GM12801 (cell line): ENCODE measurements at regions not wholly inside any gene's neighbourhood (a gene's known extent, or its start where the extent isn't known, plus 50 kb on each side); places are given as distances from the start of the nearest gene placed in this dataset.

ENCODE experiments used
- CTCF ChIP-seq: IDR thresholded peaks from one replicate; pipeline ENCODE4 v1.5.1; 2011; ENCODE audit warnings: control low read depth; ENCODE audit not compliant: insufficient read length; ENCODE audit errors: extremely low read depth

GRCh38 chr13:107076801-107077200, 508.9 kb upstream of the ARGLU1 start:
- no peak for TF ChIP-seq CTCF

GRCh38 chr13:107075576-107075975, 507.6 kb upstream of the ARGLU1 start:
- TF ChIP-seq CTCF: no peak

- no peak for TF ChIP-seq CTCF
Observed at GRCh38 chr13:107070792-107071191, 502.9 kb upstream of the ARGLU1 start.

GRCh38 chr13:107069108-107069776, 501.3 kb upstream of the ARGLU1 start:
- TF ChIP-seq CTCF: no peak

GRCh38 chr13:107067381-107067780, 499.4 kb upstream of the ARGLU1 start:
- TF ChIP-seq CTCF: no peak

- no peak for TF ChIP-seq CTCF
Observed at GRCh38 chr13:107066355-107066754, 498.4 kb upstream of the ARGLU1 start.

GRCh38 chr13:107065036-107065435, 497.1 kb upstream of the ARGLU1 start:
- no peak for TF ChIP-seq CTCF

GRCh38 chr13:107057028-107057631, 489.2 kb upstream of the ARGLU1 start:
- TF ChIP-seq CTCF: no peak
